Activated CD8-positive, alpha-beta T cell treated with anti-CD3 and anti-CD28 coated beads for 36 hours (primary cell): ENCODE measurements at regions not wholly inside any gene's neighbourhood (a gene's known extent, or its start where the extent isn't known, plus 50 kb on each side); places are given as distances from the start of the nearest gene placed in this dataset.
A peak's percentile ranks its signal among the peaks of the same experiment; 100 is the strongest.

Source experiments
- ATAC-seq: fragments of 200-7000 bp; cut with Tn5 transposase; one replicate; pipeline ENCODE4 v1.10.0; 2021; ENCODE audit warnings: mild to moderate bottlenecking, moderate library complexity
- CTCF ChIA-PET: fragments of 350-600 bp; sonication (Branson Sonifier 250); formaldehyde crosslinking; loops from one replicate; lab custom pipeline; 2021; ENCODE audit warnings: antibody characterized with exemption; lab: Charles Lee
- POLR2A ChIA-PET: fragments of 350-600 bp; sonication (Branson Sonifier 250); formaldehyde crosslinking; loops from one replicate; lab custom pipeline; 2021; ENCODE audit warnings: antibody characterized with exemption; lab: Charles Lee
- DNase-seq: peaks from one replicate; pipeline ENCODE4 v3.0.0-alpha.2; 2020
- H3K27ac Mint-ChIP-seq: one replicate; pipeline ENCODE4 v1.8.0; 2021; ENCODE audit warnings: mild to moderate bottlenecking, mixed read lengths
- H3K27me3 Mint-ChIP-seq: one replicate; pipeline ENCODE4 v1.8.0; 2021; ENCODE audit warnings: mixed read lengths
- H3K36me3 Mint-ChIP-seq: one replicate; pipeline ENCODE4 v1.8.0; 2021; ENCODE audit warnings: low read depth, mixed read lengths
- H3K4me1 Mint-ChIP-seq: one replicate; pipeline ENCODE4 v1.8.0; 2021; ENCODE audit warnings: low read depth, mixed read lengths
- H3K4me3 Mint-ChIP-seq: one replicate; pipeline ENCODE4 v1.8.0; 2021; ENCODE audit warnings: mild to moderate bottlenecking, moderate library complexity, mixed read lengths
- H3K9me3 Mint-ChIP-seq: one replicate; pipeline ENCODE4 v1.8.0; 2021; ENCODE audit warnings: mixed read lengths
- CTCF ChIP-seq: fragments of 200-600 bp; IDR thresholded peaks from one replicate; pipeline ENCODE4 v1.8.0; 2022; ENCODE audit warnings: antibody characterized with exemption, mild to moderate bottlenecking
- intact Hi-C: fragments of 100-400 bp; cut with micrococcal nuclease; formaldehyde crosslinking; loops from one replicate; pipeline ENCODE4 v1.10.0; 2022

DNA sequence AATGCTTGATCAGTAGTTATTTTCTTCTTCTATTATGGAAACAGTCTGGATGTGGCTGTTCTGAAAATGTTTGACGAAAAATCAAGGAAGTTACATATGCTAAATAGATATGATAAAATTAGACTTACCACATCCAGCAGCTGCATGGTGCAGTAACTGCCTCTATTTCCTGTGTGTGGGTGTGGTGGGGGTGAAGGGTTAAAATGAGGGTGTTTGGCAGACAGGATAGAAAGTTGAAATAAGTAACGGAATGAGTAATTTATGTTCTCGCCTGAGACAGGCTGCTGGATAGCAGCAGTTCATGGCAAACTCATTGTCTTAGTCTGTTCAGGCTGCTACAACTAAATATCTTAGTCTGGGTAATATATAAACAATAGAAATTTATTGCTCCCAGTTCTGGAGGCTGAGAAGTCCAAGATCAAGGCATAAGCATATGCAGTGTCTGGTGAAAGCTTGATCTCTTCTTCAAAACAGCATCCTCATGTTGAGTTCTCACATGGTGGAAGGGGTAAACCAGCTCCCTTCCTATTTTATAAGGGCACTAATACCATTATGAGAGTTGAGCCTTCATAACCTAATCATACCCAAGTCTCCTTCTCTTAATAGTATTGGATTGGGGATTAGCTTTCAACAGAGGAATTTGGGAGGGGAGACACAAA, 1248.9 kb downstream of the SLITRK5 start:
- ChIA-PET CTCF (interaction anchor here (1.1 kb wide), 1 partner anchor 17 kb away, joined by 3 read pairs; no protein-coding TSS in a partner anchor), POLR2A (no interaction called here)
- DNase-seq (peak; percentile 69), ATAC-seq (peak; percentile 97)
- Mint-ChIP-seq H3K27me3 (no peaks in the 10 kb centered on the region), H3K36me3 (no peaks in the 10 kb centered on the region), H3K4me1 (peaks cover 14% of the 10 kb centered on the region), H3K4me3 (no peak overlapping the region), H3K27ac (no peak overlapping the region), H3K9me3 (peaks cover 3% of the 10 kb centered on the region)
- no peak for TF ChIP-seq CTCF
- intact Hi-C loops, result no loop called here

GRCh38 chr13:88925954-88926353, 1254.8 kb downstream of the SLITRK5 start:
- no peak for DNase-seq
- no peaks in the 10 kb centered on the region for H3K9me3 Mint-ChIP-seq
- H3K4me3 Mint-ChIP-seq, result no peak overlapping the region
- TF ChIP-seq CTCF, result no peak
- CTCF ChIA-PET, result no interaction called here
- no peaks in the 10 kb centered on the region for H3K27me3 Mint-ChIP-seq
- H3K27ac Mint-ChIP-seq, result no peak overlapping the region
- no peak for ATAC-seq
- POLR2A ChIA-PET, result no interaction called here
- intact Hi-C loops, result no loop called here
- H3K36me3 Mint-ChIP-seq, result no peaks in the 10 kb centered on the region
- H3K4me1 Mint-ChIP-seq, result no peaks in the 10 kb centered on the region

- H3K27ac Mint-ChIP-seq, result no peak overlapping the region
- CTCF ChIA-PET, result no interaction called here
- POLR2A ChIA-PET, result no interaction called here
- H3K9me3 Mint-ChIP-seq, result no peaks in the 10 kb centered on the region
- no peak for ATAC-seq
- no peak overlapping the region for H3K4me3 Mint-ChIP-seq
- intact Hi-C loops, result no loop called here
- no peak for DNase-seq
- no peak for TF ChIP-seq CTCF
- H3K27me3 Mint-ChIP-seq, result no peaks in the 10 kb centered on the region
- no peaks in the 10 kb centered on the region for H3K36me3 Mint-ChIP-seq
- no peaks in the 10 kb centered on the region for H3K4me1 Mint-ChIP-seq
Measured at GRCh38 chr13:88926890-88927502, 1255.8 kb downstream of the SLITRK5 start.

- no peaks in the 10 kb centered on the region for H3K27me3 Mint-ChIP-seq
- no peak for TF ChIP-seq CTCF
- ChIA-PET POLR2A (no interaction called here), CTCF (interaction anchor here (0.6 kb wide), 1 partner anchor 16 kb away, joined by 3 read pairs; no protein-coding TSS in a partner anchor)
- H3K4me1 Mint-ChIP-seq, result no peaks in the 10 kb centered on the region
- intact Hi-C loops, result no loop called here
- no peak overlapping the region for H3K4me3 Mint-ChIP-seq
- H3K27ac Mint-ChIP-seq, result no peak overlapping the region
- no peak for ATAC-seq
- H3K9me3 Mint-ChIP-seq, result peaks cover 3% of the 10 kb centered on the region
- no peak for DNase-seq
- H3K36me3 Mint-ChIP-seq, result no peaks in the 10 kb centered on the region
Measured at GRCh38 chr13:88932950-88933349, 1261.8 kb downstream of the SLITRK5 start.

- DNase-seq (no peak), ATAC-seq (no peak)
- ChIA-PET POLR2A (no interaction called here), CTCF (no interaction called here)
- H3K27me3 Mint-ChIP-seq, result no peaks in the 10 kb centered on the region
- H3K4me3 Mint-ChIP-seq, result no peak overlapping the region
- intact Hi-C loops, result no loop called here
- no peak overlapping the region for H3K27ac Mint-ChIP-seq
- no peak for TF ChIP-seq CTCF
- no peaks in the 10 kb centered on the region for H3K36me3 Mint-ChIP-seq
- peaks cover 1% of the 10 kb centered on the region for H3K9me3 Mint-ChIP-seq
- no peaks in the 10 kb centered on the region for H3K4me1 Mint-ChIP-seq
Measured at GRCh38 chr13:88937384-88937783, 1266.2 kb downstream of the SLITRK5 start.
